GM23338 (cell line): ENCODE measurements at regions not wholly inside any gene's neighbourhood (a gene's known extent, or its start where the extent isn't known, plus 50 kb on each side); places are given as distances from the start of the nearest gene placed in this dataset.

ENCODE experiments used
- ATAC-seq: fragments of 200-7000 bp; cut with Tn5 transposase; 3 replicates; pipeline ENCODE4 v1.9.1; 2020
- DNase-seq: peaks from one replicate; pipeline ENCODE4 v3.0.0-alpha.2; 2015; ENCODE audit warnings: low spot score
- H2AFZ ChIP-seq: fragments of 200-600 bp; sonication (generic); 2 replicates; pipeline ENCODE4 v1.8.0; 2016; ENCODE audit warnings: antibody characterized with exemption, mild to moderate bottlenecking, moderate library complexity
- H3F3A ChIP-seq: fragments of 200-600 bp; sonication (generic); replicated peaks from 2 replicates; pipeline ENCODE4 v1.8.0; 2017; ENCODE audit warnings: antibody characterized with exemption, mixed run types, low read depth
- H3K27ac ChIP-seq: fragments of 200-600 bp; sonication (generic); 2 replicates; pipeline ENCODE4 v1.6.1; 2016; ENCODE audit warnings: low read depth
- H3K27me3 ChIP-seq: fragments of 200-600 bp; sonication (generic); 2 replicates; pipeline ENCODE4 v1.8.0; 2016; ENCODE audit warnings: mild to moderate bottlenecking, mixed run types, moderate library complexity; ENCODE audit not compliant: insufficient read depth
- H3K36me3 ChIP-seq: fragments of 200-600 bp; sonication (generic); 2 replicates; pipeline ENCODE4 v1.8.0; 2016; ENCODE audit warnings: mild to moderate bottlenecking; ENCODE audit not compliant: insufficient read depth
- H3K4me1 ChIP-seq: fragments of 200-600 bp; sonication (generic); 2 replicates; pipeline ENCODE4 v1.8.0; 2016; ENCODE audit warnings: mild to moderate bottlenecking, moderate library complexity; ENCODE audit not compliant: insufficient read depth
- H3K4me2 ChIP-seq: fragments of 200-600 bp; sonication (generic); 2 replicates; pipeline ENCODE4 v1.7.1; 2017; ENCODE audit warnings: mixed run types
- H3K4me3 ChIP-seq: fragments of 200-600 bp; sonication (generic); 2 replicates; pipeline ENCODE4 v1.6.1; 2016; ENCODE audit warnings: mixed run types
- H3K79me2 ChIP-seq: fragments of 200-600 bp; sonication (generic); replicated peaks from 2 replicates; pipeline ENCODE4 v1.8.0; 2017; ENCODE audit warnings: mild to moderate bottlenecking; ENCODE audit not compliant: insufficient read depth
- H3K9me2 ChIP-seq: fragments of 200-600 bp; sonication (generic); 2 replicates; pipeline ENCODE4 v1.8.0; 2017; ENCODE audit not compliant: insufficient read depth
- H4K20me1 ChIP-seq: fragments of 200-600 bp; sonication (generic); replicated peaks from 2 replicates; pipeline ENCODE4 v1.8.0; 2017; ENCODE audit warnings: mild to moderate bottlenecking; ENCODE audit not compliant: insufficient read depth
- H3K27ac Mint-ChIP-seq: 2 replicates; pipeline ENCODE4 v1.8.0; 2020; ENCODE audit warnings: inconsistent platforms, mild to moderate bottlenecking, moderate library complexity, mixed read lengths
- H3K27me3 Mint-ChIP-seq: 3 replicates; pipeline ENCODE4 v1.8.0; 2022; ENCODE audit warnings: low read depth, mild to moderate bottlenecking, moderate library complexity, mixed read lengths, inconsistent platforms; ENCODE audit not compliant: insufficient read depth, poor library complexity
- H3K36me3 Mint-ChIP-seq: 3 replicates; pipeline ENCODE4 v1.8.0; 2021; ENCODE audit warnings: low read depth, mild to moderate bottlenecking, inconsistent platforms, moderate library complexity, mixed read lengths
- H3K4me1 Mint-ChIP-seq: 3 replicates; pipeline ENCODE4 v1.8.0; 2020; ENCODE audit warnings: mild to moderate bottlenecking, inconsistent platforms, mixed read lengths
- H3K4me3 Mint-ChIP-seq: 3 replicates; pipeline ENCODE4 v1.8.0; 2021; ENCODE audit warnings: moderate library complexity, mild to moderate bottlenecking, inconsistent platforms, mixed read lengths
- H3K9me3 Mint-ChIP-seq: 3 replicates; pipeline ENCODE4 v1.8.0; 2020; ENCODE audit warnings: moderate library complexity, mild to moderate bottlenecking, inconsistent platforms, mixed read lengths
- CTCF ChIP-seq, 2 experiments: fragments of 200-600 bp in 1 of 2; sonication (generic) in 1 of 2; conservative IDR thresholded peaks; 2 replicates each; pipeline versions ENCODE4 v1.5.1 to v1.6.1; 2016 to 2017; ENCODE audit warnings: antibody characterized with exemption in 2 of 2, low read depth in 2 of 2, mild to moderate bottlenecking in 2 of 2, moderate library complexity in 1 of 2
- JUNB ChIP-seq: IDR thresholded peaks from one replicate; pipeline ENCODE4 v1.6.1; 2016; ENCODE audit warnings: antibody characterized with exemption; ENCODE audit not compliant: unreplicated experiment
- POLR2AphosphoS5 ChIP-seq: IDR thresholded peaks from 2 replicates; pipeline ENCODE4 v1.6.1; 2016; ENCODE audit warnings: antibody characterized with exemption, low read depth
- ZNF331 ChIP-seq: fragments of 250-450 bp; sonication (Bioruptor Pico); IDR thresholded peaks from 2 replicates; pipeline ENCODE4 v1.5.0; 2020; ENCODE audit warnings: low read depth, mild to moderate bottlenecking, moderate library complexity
- ZNF462 ChIP-seq: fragments of 250-450 bp; sonication (Bioruptor Pico); IDR thresholded peaks from 2 replicates; pipeline ENCODE4 v1.5.0; 2020; ENCODE audit warnings: mild to moderate bottlenecking, moderate library complexity
- TF ChIP-seq, protein P1 (sequence below): IDR thresholded peaks from one replicate; pipeline ENCODE4 v1.6.1; 2018; ENCODE audit warnings: antibody characterized with exemption; ENCODE audit not compliant: unreplicated experiment

GRCh38 chr1:101299710-101300109 lies 62.9 kb downstream of the S1PR1 start (continued):
- no peak for TF ChIP-seq JUNB

- H3K9me2 ChIP-seq, result no peaks in the 10 kb centered on the region
- no peaks in the 10 kb centered on the region for H3K79me2 ChIP-seq
- H3F3A ChIP-seq, result no peaks in the 10 kb centered on the region
- peak overlapping the region; percentile 8 for H2AFZ ChIP-seq
- peaks cover 4% of the 10 kb centered on the region; the same call in 1 of the 3 replicates for H3K4me1 Mint-ChIP-seq
- no peak overlapping the region for H3K27ac ChIP-seq
- H3K36me3 Mint-ChIP-seq, result no peaks in the 10 kb centered on the region
- H3K4me1 ChIP-seq, result no peaks in the 10 kb centered on the region
- no peaks in the 10 kb centered on the region for H3K9me3 Mint-ChIP-seq
- H3K36me3 ChIP-seq, result no peaks in the 10 kb centered on the region
- TF ChIP-seq JUNB (no peak), ZNF331 (CRISPR knock-in tag) (no peak), POLR2AphosphoS5 (no peak), ZNF462 (CRISPR knock-in tag) (no peak), CTCF (conservative IDR thresholded peaks at IDR 0.05; ENCODE audit: low read depth in 2 of 2) (no peak)
- TF ChIP-seq, protein P1, sequence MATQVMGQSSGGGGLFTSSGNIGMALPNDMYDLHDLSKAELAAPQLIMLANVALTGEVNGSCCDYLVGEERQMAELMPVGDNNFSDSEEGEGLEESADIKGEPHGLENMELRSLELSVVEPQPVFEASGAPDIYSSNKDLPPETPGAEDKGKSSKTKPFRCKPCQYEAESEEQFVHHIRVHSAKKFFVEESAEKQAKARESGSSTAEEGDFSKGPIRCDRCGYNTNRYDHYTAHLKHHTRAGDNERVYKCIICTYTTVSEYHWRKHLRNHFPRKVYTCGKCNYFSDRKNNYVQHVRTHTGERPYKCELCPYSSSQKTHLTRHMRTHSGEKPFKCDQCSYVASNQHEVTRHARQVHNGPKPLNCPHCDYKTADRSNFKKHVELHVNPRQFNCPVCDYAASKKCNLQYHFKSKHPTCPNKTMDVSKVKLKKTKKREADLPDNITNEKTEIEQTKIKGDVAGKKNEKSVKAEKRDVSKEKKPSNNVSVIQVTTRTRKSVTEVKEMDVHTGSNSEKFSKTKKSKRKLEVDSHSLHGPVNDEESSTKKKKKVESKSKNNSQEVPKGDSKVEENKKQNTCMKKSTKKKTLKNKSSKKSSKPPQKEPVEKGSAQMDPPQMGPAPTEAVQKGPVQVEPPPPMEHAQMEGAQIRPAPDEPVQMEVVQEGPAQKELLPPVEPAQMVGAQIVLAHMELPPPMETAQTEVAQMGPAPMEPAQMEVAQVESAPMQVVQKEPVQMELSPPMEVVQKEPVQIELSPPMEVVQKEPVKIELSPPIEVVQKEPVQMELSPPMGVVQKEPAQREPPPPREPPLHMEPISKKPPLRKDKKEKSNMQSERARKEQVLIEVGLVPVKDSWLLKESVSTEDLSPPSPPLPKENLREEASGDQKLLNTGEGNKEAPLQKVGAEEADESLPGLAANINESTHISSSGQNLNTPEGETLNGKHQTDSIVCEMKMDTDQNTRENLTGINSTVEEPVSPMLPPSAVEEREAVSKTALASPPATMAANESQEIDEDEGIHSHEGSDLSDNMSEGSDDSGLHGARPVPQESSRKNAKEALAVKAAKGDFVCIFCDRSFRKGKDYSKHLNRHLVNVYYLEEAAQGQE, result no peak
- H3K27ac Mint-ChIP-seq, result no peak overlapping the region
- H3K4me3 ChIP-seq, result no peak overlapping the region
- H3K4me3 Mint-ChIP-seq, result no peak overlapping the region
- H4K20me1 ChIP-seq, result no peaks in the 10 kb centered on the region
- no peaks in the 10 kb centered on the region for H3K27me3 ChIP-seq
- DNase-seq (no peak), ATAC-seq (no peak)
- H3K4me2 ChIP-seq, result no peak overlapping the region
- H3K27me3 Mint-ChIP-seq, result peaks cover 4% of the 10 kb centered on the region
Measured at GRCh38 chr1:101300916-101301315, 64.1 kb downstream of the S1PR1 start.
